GM19324 (cell line): ENCODE measurements at regions not wholly inside any gene's neighbourhood (a gene's known extent, or its start where the extent isn't known, plus 50 kb on each side); places are given as distances from the start of the nearest gene placed in this dataset.
"Not testable (repeated sequence)": the region's sequence is repeated elsewhere in the genome, so short reads cannot be mapped to it uniquely, and the experiment has no call there.

ENCODE experiments used
- ATAC-seq: cut with Tn5 transposase; IDR thresholded peaks from one replicate; pipeline ENCODE4 v1.9.1; 2021; ENCODE audit warnings: mild to moderate bottlenecking, moderate library complexity; ENCODE audit not compliant: unreplicated experiment, low FRiP score

DNA sequence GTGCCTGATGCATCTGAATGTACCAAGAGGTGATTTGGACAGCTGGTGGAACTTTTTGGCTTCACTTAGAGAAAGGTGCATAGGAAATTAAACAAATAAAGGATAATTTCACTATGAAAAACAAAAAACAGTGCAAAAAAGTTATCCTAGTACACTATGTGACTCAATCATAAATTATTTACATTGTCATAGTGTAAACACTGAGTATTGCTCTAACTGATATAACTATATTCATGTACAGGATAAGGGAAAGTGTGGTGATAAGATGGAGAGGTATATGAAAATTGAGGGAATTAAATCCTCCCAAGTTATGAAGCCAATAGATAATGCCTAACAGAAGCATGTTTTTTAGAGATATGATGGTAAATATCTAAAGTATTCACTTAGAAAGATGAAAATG, 50.2 kb upstream of the CPNE4 start:
- no peak for ATAC-seq

DNA sequence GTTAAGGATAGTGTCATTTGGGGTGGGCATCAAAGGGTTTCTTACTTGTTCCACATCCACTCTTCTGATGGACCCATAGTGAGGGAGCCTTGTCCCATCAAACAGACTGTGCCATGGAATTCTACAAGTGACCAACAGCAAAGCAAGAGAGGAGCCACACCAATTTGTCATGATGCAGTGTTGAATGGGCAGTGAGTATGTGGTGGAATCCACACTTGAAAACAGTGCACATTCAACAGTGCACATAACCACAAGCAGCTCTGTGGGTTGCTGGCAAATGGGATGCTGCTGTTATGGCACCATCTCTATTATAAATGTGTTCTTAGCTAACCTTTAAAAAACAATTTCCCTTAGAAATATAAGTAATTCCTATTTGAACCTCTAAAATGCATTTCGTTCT, 52.5 kb upstream of the CPNE4 start:
- no peak for ATAC-seq

DNA sequence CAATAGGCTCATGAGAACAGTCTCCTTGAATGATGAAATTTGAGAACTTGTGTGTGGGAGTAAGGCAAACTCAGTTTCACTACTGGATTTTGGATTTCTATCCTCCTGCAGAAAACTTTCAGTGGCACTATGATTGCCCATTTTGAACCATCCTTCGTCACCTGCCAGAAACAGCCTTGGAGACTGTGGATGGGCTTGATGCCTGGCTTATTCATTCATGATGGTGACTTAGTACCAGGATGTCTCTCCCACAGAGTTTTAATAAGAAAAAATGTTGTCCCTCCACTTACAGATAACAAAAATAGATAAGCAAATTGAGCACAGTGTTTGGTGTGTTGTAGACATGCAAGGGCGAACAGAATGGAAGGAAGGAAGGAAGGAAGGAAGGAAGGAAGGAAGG, 53.5 kb upstream of the CPNE4 start:
- ATAC-seq: no peak

DNA sequence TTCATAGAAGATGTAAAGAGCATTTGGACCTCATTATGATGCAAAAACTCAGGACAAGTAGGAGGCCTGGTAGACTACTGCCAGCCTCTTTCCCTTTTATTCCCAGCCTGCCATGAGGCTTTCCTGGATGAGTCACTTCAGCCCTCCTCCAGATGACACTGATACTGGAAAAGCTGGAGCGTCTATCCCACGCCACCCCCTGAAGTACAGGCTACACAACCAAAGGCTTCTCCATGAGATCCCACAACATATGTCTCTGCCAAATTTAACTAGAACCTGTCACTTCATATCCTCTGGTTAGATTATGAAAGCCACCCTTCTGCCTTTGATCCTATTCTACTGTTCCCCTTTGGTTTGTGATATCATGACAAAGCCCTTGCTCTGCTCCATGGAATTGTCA, 56.1 kb upstream of the CPNE4 start:
- ATAC-seq: no peak

DNA sequence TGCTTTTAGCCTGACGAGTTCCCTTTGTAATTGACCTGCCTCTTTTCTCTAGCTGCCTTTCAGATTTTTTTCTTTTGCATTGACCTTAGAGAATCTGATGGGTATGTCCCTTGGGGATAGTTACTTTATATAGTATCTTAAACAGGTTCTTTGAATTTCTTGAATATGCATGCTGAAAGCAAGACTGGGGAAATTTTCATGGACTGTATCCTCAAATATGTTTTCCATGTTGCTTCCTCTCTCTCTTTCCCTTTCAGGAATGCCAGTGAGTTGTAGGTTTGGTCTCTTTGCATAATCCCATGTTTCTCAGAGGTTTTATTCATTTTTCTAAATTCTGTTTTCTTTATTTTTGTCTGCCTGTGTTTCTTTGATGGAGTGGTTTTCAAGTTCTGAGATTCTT, 81.8 kb upstream of the CPNE4 start:
- ATAC-seq: no peak

DNA sequence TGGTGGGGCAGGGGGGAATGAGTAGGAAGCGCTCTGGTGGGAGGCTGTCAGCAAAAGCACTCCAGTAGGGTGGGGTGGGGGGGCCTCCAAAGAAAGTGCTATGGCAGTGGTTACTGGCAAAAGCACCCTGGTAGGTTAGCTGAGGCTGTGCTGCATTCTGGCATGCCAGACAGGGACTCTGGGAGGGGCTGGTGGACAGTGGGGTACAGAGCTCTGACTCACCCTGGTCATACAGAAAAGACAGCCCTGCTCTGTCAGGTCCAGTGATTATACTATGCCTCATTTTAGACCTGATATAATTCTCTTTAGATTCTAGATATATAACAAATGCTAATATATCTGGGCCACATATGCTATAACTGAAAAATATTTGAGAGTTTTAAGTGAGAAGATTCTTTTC, 82.8 kb upstream of the CPNE4 start:
- ATAC-seq: no peak

DNA sequence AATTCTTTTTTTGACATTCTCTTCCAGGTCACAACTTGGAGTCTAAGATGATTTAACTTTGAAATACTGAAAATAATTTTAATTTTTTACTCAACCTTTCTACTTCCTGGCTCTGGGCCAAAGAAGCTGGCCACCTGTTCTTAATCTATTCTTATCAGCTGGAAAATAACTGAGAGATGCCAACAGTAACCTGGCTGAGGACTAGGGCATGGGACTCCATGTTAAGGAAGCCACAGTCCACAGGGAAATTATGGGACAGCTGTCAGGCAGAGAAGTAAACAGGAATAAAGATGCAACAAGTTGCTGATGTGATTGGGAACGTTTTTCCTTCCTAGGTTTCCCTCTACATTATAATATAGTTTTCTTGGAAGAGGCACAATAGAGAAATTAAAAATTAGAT, 84.7 kb upstream of the CPNE4 start:
- ATAC-seq: no peak

DNA sequence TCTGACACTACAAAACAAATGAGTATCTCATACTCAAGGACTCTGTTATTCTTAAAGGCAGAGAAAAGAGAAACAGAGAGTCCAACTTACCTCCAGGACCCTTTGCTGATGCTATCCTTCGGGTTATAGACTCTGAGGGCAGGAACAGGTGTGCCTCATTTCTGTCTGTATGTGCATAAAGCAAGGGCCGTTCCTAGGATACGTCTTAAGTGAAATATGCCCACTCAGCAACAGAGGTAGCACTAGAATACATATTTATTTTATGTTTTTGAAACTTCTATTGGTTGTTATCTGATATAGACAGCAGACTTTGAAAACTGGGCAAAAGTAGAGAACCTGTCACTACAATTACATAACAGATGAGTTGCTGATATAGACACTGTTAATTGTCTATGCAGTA, 89.3 kb upstream of the CPNE4 start:
- no peak for ATAC-seq

DNA sequence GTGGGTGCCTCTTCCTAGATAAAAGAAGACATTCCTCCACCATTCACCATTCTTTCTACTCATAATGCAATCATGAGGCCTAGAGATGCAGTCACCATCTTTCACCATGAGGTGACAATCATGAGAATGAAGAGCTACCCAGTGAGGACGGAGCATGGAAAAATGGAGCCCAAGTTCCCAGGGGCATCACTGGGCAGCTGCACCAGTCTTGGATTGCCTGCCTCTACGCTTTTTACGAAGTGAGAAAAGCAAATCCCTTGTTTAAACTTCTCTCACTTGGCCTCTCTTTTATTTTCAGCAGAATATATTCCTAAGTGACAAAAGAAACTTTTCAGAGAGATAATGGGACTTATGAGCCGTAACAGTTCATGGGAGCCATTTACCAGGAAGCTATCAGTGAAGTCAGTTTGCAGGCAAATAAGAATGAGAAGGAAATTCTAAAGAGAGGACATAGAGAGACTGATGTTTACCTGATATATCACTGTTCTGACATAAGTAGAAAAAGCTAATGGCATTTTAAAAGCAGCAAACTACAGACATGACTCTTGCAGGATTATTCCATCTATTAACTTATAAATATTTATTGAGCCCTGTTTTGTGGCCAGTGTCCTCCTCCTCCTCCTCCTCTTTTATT, 90.0 kb upstream of the CPNE4 start:
- ATAC-seq: no peak

DNA sequence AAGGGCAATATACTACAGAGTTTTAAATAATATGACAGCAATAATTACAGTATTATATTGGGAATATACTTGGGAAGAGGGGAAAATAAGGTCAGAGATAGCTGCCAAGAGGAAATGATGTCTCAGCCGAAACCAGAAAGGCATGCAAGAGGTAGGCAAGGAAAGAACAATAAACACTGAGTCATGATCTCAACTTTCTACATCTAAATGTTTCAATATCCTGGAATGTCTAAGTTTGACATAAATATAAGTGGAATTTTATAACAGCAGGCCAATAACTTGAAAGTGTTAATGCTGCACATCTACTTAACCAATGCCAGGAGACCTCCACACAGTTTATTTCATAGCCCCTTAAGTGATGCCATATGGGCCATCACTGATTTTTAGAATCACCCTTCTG, 99.8 kb upstream of the CPNE4 start:
- no peak for ATAC-seq

DNA sequence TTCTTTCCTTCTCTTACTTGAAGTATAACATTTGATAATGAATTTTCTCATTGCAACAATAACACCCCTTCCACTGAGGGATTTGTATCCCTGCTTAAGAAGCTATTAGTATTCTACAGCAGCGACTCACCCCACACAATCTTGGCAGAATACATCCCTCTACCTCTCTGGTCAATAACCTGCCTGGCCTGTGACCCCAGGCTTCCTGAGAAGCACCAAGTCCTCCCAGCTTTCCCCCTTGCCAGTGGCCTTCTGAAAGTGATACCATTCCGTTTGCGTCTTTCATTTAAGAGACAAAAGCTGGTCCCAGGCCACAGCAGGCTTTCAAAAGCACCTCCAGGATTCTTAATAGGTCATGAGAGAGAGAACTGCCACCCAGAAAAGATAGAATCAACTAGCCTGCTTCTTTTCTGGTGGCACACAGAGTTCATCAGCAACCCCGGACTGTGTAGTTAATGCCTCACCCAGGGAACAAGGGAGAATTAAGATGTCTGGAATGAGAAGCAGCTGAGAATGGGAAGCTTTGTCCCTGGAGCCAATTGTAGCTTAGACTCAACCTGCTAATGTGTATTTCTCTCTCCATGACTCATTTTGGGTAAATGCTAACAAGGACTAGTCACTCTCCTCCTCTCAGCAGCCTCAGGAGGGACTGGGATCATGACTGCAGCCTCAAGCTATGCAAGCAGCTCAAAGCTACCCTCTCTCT, 101.0 kb upstream of the CPNE4 start:
- ATAC-seq: no peak

DNA sequence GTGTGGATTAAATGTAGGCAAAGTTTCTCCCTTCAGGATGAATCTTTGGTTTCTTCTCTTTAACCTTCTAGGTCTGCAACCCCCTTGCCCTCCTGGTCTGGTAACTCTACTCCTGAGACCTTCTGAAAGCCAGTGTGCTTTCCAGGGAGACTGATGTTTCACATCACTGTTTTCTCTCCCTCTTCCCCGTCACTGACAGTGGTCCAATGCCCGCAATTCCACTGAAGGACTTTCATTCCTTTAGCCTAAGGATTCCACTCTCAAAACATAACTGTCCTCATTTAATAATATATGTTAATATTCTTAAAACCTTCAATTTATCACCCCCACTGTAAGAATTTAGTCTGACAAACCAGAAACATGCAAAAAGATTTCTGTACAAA, 101.5 kb upstream of the CPNE4 start:
- no peak for ATAC-seq

DNA sequence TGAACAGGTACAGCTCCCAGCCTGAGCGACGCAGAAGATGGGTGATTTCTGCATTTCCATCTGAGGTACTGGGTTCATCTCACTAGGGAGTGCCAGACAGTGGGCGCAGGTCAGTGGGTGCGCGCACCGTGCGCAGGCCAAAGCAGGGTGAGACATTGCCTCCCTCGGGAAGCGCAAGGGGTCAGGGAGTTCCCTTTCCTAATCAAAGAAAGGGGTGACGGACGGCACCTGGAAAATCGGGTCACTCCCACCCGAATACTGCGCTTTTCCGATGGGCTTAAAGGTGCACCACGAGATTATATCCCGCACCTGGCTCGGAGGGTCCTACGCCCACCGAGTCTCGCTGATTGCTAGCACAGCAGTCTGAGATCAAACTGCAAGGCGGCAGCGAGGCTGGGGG, 102.1 kb upstream of the CPNE4 start:
- ATAC-seq: not testable (repeated sequence)

DNA sequence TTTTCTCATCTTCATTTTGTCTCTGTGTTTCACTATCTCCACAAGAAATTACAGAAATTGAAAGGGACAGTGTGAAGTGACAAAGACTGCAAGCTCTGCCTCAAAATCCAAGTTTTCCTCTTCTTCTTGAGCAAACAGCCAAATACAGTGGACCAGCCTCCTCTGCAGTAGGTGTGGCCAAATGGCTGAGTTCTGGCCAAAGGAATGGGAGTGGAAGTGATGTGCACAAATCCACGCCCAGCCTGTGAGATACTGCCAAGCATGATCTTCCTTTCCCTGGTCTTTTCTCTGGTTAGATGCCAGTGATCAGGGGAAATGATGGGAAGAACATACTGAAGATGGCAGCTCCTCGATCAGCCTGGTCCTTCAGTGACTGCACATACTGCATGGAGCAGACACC, 111.0 kb upstream of the CPNE4 start:
- ATAC-seq: no peak

DNA sequence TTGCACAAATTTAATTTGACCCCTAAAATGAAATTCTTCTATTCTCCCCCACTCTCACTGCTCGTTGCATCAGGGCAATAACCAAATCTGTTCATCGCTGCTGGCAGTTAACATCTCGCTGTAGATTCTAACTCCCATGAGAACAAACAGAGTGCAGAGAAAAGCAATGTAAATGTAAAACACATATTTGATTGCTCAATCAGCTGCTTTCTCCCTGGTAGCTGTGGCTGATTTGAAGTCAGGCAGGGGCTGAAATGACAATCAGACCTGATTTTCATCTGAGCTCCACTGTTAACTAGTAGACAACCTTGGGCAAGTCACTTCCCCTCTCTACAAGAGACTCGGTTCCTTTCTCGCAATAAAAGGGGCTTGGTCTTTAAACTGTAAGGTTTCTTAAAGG, 119.8 kb upstream of the CPNE4 start:
- no peak for ATAC-seq

DNA sequence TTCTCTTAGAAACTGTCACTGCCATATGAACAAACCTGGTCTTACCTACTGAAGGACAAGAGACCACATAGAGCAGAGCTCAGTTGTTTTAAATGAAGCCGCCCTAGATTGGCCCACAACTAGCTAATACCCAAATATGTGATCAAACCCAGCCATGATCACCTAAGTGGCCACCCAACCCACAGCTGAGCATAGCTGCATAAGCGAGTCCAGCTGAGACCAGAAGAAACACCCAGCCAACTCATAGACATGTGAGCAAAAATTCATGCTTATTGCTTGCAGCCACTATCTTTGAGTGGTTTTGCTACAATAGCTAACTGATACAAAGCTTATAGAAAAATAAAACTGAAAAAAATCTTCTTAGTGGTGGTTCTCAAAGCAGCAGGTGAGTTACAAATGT, 124.3 kb upstream of the CPNE4 start:
- ATAC-seq: no peak

DNA sequence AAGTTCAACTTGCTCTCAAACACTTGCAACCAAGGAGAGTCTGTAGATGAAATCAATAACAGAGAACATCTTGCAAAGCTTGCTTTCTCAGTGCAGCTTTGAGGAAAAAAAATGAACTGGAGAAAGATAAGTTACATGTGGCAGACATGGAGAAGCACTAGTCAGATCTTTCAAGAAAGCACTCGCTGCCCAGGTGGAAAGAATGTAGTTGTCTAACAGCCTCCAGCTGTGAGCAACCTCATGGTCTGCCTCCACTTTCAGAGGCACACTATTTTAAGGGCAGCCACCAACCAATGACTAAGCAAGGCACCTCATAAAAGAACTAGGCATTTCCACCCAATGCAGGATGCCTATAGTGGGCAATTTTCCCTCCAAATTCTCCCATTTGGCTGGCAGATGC, 125.4 kb upstream of the CPNE4 start:
- ATAC-seq: no peak

DNA sequence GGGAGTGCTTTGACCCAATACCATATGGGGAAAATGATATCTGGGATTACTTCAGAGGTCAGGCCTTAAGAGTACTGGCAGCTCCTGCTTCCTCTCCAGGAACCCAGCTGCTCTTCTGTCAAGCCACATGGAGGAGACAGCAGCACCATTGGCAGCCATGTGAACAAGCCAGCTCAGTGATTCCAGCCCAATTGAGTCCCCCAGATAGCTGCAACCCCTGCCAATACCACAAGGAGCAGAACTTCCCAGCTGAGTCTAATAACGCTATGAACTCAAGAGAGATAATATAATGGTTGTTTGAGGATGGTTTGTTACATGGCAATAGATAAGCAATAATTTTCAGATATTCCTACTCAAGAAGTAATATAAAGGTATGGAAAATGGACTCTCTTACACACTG, 126.8 kb upstream of the CPNE4 start:
- no peak for ATAC-seq

DNA sequence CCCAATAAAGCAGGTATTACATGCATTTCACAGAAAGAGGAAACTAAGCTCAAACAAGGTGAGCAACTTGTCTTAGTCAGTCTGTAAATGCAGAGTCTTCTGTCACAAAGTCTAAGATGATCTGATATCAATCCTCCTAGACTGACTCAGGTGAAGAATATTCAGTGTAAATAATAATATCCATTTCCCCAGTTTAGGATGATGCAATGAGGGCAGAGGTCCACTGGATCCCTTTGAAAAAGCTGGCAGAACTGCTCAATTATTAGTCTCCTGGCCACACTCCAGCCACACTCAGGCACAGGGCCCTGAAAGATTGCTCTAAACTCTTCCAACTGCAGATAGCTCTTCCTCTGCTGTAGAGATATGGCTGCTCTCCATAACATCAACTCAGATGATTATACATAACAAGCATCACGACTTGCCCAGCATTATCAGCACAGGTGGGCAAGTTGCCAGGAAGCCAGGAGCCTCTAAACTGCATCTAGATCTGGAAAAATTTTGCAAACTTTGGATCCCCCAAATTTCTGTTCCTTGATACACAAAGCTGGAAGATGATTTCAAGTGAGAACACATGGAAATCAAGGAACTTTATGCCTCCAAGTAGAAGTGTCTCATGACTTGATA, 129.8 kb upstream of the CPNE4 start:
- ATAC-seq: no peak

DNA sequence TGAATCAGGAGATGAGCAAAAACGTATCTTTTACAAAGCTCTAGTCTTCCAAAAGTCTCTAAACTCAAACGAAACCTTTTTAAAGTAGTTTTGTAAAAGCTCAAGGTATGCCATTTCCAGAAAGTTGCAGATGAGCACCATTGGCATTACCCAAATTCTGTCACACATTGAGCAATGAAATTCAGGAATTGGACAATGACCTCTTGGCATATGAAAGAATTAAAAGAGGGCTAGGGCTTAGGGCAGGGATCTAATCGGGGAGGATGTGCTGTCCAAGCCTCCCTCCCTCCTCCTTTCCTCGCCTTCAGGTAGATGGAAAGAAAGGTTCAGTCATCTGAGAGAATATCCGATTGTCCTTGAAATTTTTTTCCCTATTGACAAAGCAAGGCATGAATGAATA, 133.1 kb upstream of the CPNE4 start:
- ATAC-seq: no peak

DNA sequence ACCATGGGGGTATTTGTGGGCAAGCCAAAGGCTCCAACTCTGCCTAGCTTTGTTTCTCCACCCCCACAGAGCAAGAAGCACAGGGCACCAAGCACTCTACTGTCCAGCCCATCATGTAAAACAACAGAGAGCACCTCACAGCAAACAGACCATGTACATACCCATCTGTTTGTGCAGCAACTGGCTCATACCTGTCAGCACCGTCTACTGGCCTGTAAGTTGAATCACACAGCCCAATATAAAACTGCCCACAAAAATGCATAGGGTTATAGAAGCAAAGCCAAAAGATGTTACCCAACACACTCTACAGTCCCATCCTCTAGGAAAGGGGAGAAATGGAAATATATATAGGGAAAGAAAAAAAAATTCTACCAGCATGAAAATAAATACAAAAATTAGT, 139.7 kb upstream of the CPNE4 start:
- ATAC-seq: no peak

DNA sequence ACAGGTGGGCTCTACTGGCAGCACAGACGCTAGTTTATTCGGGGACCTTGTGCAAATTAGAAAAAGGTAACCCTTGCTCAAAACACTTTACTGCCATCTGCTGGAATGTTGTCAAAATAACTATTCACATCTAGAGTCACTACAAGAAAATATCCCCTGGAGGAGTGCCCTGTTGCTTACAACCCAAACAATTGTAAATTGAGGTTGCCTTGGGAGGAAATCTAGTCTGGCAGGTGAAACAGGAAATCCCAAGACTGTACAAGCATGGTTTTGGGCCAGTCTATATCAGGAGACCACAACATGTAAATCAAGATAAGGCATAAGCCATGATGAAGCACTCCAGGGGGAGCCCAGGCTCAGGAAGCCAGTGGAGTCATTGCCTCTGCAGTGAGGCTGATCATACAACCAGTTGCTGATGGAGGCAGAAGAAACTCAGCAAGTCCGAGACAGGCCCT, 136.8 kb upstream of the ACP3 start:
- no peak for ATAC-seq
